ENCODE measurements at regions not wholly inside any gene's neighbourhood (a gene's known extent, or its start where the extent isn't known, plus 50 kb on each side); places are given as distances from the start of the nearest gene placed in this dataset.

DNA sequence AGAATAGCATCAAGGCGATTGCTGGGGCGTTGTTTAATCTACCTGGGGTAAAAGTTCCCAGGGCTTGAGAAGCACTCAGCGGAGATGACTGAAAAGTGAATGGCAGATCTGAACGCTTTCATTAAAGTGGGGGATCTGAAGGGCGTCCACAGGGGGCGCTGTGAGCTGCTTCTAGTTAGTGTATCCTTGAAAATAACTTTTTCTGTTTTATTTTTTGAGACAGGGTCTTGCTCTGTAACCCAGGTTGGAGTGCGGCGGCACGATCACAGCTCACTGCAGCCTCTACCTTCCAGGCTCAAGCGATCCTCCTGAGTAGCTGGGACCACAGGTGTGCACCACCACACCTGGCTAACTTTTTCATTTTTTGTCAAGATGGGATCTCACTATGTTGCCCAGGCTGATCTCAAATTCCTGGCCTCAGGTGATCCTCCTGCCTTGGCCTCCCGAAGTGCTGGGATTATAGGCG is 360.4 kb downstream of the SEC14L1 start:
- H3K27ac ChIP-seq (ENCODE audit: low read depth in 1 of 2, low read length in 2 of 2) = no peak overlapping the region
- H3K9ac ChIP-seq (ENCODE audit: low read depth in 1 of 2, low read length in 2 of 2) = no peak overlapping the region
- H3K36me3 ChIP-seq (ENCODE audit: control insufficient read depth in 4 of 4, insufficient read depth in 3 of 4, low read depth in 1 of 4, low read length in 3 of 4) = peaks cover 0 to 10% (median 5%) of the 10 kb centered on the region in 4 donors
- 96% methylated on average over 12 of the region's 12 CpGs for WGBS
- no peak for DNase-seq (ENCODE audit: low spot score)
- no peaks in the 10 kb centered on the region for H3K4me1 ChIP-seq (ENCODE audit: control insufficient read depth in 4 of 4, insufficient read depth in 4 of 4, low read length in 3 of 4)
- H3K9me3 ChIP-seq (ENCODE audit: control insufficient read depth in 4 of 4, low read length in 3 of 4) = no peaks in the 10 kb centered on the region
- H3K27me3 ChIP-seq (ENCODE audit: control insufficient read depth in 4 of 4, insufficient read depth in 4 of 4, low read length in 3 of 4) = no peaks in the 10 kb centered on the region
- no peak for TF ChIP-seq GABPA (IDR thresholded peaks at IDR 0.05 in 1 of 2, conservative IDR thresholded peaks at IDR 0.05 in 1 of 2)
- TF ChIP-seq RAD21 (IDR thresholded peaks at IDR 0.05) = peak in 1 of 2 donors; percentile 17
- TF ChIP-seq, protein P1, sequence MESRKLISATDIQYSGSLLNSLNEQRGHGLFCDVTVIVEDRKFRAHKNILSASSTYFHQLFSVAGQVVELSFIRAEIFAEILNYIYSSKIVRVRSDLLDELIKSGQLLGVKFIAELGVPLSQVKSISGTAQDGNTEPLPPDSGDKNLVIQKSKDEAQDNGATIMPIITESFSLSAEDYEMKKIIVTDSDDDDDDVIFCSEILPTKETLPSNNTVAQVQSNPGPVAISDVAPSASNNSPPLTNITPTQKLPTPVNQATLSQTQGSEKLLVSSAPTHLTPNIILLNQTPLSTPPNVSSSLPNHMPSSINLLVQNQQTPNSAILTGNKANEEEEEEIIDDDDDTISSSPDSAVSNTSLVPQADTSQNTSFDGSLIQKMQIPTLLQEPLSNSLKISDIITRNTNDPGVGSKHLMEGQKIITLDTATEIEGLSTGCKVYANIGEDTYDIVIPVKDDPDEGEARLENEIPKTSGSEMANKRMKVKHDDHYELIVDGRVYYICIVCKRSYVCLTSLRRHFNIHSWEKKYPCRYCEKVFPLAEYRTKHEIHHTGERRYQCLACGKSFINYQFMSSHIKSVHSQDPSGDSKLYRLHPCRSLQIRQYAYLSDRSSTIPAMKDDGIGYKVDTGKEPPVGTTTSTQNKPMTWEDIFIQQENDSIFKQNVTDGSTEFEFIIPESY (IDR thresholded peaks at IDR 0.05) = no peak
- no peak overlapping the region for H3K4me3 ChIP-seq (ENCODE audit: low read depth in 1 of 3, low read length in 3 of 3)

DNA sequence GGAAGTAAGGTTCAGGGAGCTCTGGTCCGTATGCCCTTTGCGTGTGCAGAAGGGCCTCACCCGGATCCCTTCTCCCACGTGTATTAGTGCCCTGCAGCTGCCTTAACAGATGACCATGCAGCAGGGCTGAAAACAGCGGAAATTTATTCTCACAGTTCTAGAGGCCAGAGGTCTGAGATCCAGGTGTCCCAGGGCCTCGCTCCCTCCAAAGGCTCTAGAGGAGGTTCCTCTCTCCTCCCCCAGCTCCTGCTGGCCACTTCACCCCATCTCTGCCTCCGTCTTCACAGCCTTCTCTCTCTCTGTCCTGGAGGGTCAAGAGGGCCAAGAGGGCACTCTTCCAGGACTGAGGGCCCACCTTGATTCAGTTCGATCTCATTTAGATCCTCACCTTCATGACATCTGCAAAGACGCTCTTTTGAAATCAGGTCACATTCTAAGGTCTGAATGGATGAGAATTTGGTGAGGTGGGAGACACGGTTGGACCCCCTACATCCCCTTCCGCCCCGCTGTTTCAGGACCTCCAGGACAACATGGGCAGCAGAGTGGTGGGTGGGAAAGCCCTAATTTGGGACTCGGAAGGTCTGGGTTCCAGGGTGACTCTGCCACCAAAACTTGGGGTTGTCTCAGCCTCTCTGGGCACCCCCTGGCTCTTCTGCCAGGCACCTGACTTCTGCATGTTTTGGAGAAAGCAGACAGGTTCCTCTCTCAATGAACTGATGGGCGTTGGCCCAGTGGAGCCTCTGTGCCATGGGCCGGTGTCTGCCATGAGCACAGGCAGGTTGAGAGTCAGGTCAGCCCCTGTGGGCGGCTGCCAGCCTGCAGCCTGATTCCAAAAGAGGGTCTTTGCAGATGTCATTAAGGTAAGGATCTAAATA is 361.2 kb downstream of the SEC14L1 start:
- H3K4me3 ChIP-seq (ENCODE audit: low read depth in 1 of 3, low read length in 3 of 3) = no peak overlapping the region
- 93% methylated on average over 16 of the region's 16 CpGs for WGBS
- H3K27me3 ChIP-seq (ENCODE audit: control insufficient read depth in 4 of 4, insufficient read depth in 4 of 4, low read length in 3 of 4) = no peaks in the 10 kb centered on the region
- no peak overlapping the region for H3K27ac ChIP-seq (ENCODE audit: low read depth in 1 of 2, low read length in 2 of 2)
- no peak overlapping the region for H3K9ac ChIP-seq (ENCODE audit: low read depth in 1 of 2, low read length in 2 of 2)
- peaks cover 0 to 6% (median 2%) of the 10 kb centered on the region in 4 donors for H3K36me3 ChIP-seq (ENCODE audit: control insufficient read depth in 4 of 4, insufficient read depth in 3 of 4, low read depth in 1 of 4, low read length in 3 of 4)
- no peaks in the 10 kb centered on the region for H3K4me1 ChIP-seq (ENCODE audit: control insufficient read depth in 4 of 4, insufficient read depth in 4 of 4, low read length in 3 of 4)
- H3K9me3 ChIP-seq (ENCODE audit: control insufficient read depth in 4 of 4, low read length in 3 of 4) = no peaks in the 10 kb centered on the region
- TF ChIP-seq CTCF (IDR thresholded peaks at IDR 0.05; ENCODE audit: low read depth, low read length, missing input control) (no peak), SP1 (IDR thresholded peaks at IDR 0.05) (no peak), ATF3 (IDR thresholded peaks at IDR 0.05) (no peak), NR2F2 (IDR thresholded peaks at IDR 0.05) (no peak)
- no peak for DNase-seq (ENCODE audit: low spot score)

GRCh38 chr17:77502626-77503292 is 362.0 kb downstream of the SEC14L1 start:
- no peak overlapping the region for H3K27ac ChIP-seq (ENCODE audit: low read depth in 1 of 2, low read length in 2 of 2)
- 95% methylated on average over 13 of the region's 13 CpGs for WGBS
- no peak overlapping the region for H3K4me3 ChIP-seq (ENCODE audit: low read depth in 1 of 3, low read length in 3 of 3)
- H3K9ac ChIP-seq (ENCODE audit: low read depth in 1 of 2, low read length in 2 of 2) = no peak overlapping the region
- H3K9me3 ChIP-seq (ENCODE audit: control insufficient read depth in 4 of 4, low read length in 3 of 4) = no peaks in the 10 kb centered on the region
- DNase-seq (ENCODE audit: low spot score) = no peak
- no peak for TF ChIP-seq HNF4A (conservative IDR thresholded peaks at IDR 0.05)
- TF ChIP-seq, protein P2, sequence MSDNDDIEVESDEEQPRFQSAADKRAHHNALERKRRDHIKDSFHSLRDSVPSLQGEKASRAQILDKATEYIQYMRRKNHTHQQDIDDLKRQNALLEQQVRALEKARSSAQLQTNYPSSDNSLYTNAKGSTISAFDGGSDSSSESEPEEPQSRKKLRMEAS (IDR thresholded peaks at IDR 0.05) = no peak
- no peak for TF ChIP-seq FOXA2 (IDR thresholded peaks at IDR 0.05)
- H3K27me3 ChIP-seq (ENCODE audit: control insufficient read depth in 4 of 4, insufficient read depth in 4 of 4, low read length in 3 of 4) = no peaks in the 10 kb centered on the region
- peaks cover 0 to 5% (median 1%) of the 10 kb centered on the region in 4 donors for H3K36me3 ChIP-seq (ENCODE audit: control insufficient read depth in 4 of 4, insufficient read depth in 3 of 4, low read depth in 1 of 4, low read length in 3 of 4)
- no peaks in the 10 kb centered on the region for H3K4me1 ChIP-seq (ENCODE audit: control insufficient read depth in 4 of 4, insufficient read depth in 4 of 4, low read length in 3 of 4)

Measured in liver (tissue), 8 donors.